ENCODE measurements at regions not wholly inside any gene's neighbourhood (a gene's known extent, or its start where the extent isn't known, plus 50 kb on each side); places are given as distances from the start of the nearest gene placed in this dataset.

- DNase-seq, result no peak
Observed at GRCh38 chr13:36493046-36493445, 60.8 kb downstream of the CCNA1 start.

- no peak for DNase-seq
Observed at GRCh38 chr13:36495431-36495830, 63.1 kb downstream of the CCNA1 start.

DNA sequence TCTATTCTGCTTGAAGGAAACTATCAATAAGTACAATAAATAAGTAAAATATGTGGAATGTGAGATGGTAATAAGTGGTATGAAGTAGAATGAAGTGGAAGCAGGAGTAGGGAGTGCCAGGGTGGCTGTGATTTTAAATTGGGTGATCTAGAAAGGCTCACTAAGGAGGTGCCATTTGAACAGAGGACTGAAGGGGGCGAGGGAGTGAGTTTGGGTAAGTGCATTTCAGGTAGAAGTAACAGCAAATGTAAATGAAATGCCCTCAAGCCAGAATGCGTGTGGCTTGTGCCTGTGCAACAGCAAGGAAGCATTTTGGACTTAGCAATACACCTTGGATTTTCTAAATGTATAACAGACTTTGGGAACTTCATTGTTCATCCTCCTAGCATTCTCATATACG is 77.1 kb downstream of the CCNA1 start:
- DNase-seq, result no peak

DNA sequence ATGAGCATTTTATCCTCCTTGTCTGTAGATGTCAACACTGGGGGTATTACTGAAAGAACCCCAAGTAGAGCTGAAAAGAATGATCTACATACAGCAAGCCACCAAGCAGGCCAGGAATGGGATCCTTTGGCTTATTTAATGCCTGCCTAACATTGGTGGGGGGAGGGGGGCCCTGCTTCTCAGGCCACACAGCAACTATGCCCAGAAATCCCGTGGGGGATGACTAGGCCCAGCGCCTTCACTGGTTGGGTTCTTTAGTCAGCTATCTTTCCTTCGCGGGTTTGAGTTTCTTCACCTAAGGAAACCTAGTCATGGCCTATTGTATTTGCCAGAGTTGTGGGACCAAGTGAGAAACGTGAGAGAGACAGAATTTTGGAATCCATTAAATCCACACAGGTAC is 80.5 kb downstream of the CCNA1 start:
- DNase-seq, result no peak

GRCh38 chr13:36513266-36513665 is 81.0 kb downstream of the CCNA1 start:
- DNase-seq, result no peak

DNA sequence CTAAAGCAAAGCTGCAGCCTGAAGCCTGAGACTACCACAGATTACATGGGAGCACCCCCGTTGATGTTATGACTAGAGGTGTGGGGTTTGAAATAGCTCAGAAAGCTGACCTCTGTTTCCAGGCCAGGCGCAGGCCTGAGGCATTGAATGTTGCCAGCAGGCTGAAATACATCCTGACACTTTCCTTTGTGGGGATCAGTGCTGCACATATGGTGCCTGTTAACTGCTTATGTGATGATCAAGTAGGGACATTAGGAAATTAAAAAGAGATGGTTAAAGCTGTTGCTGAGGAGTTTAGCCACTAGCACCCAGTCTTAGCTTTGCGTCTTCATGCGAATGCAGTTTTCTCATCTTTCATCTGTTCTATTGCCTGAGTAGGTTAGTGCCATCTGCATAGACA is 83.2 kb downstream of the CCNA1 start:
- DNase-seq, result no peak

DNA sequence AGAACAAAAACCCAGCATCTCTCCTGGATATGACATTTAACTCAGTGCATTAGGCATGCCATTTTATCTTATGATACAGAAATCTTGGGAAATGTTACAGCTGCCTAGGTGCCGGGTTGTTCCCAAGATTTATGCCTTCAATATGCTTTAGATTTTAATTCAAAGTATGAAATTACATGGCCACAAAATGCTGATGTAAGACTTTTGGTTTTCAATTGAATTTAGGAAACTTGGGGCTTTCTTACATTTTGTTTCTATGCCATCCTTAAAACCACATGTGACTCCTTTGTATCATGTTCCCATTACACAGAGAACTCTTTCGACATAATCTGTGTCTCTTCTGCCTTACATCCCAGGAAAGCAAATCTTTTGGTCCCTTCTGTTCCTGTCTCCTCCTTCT is 83.9 kb downstream of the CCNA1 start:
- DNase-seq, result no peak

DNA sequence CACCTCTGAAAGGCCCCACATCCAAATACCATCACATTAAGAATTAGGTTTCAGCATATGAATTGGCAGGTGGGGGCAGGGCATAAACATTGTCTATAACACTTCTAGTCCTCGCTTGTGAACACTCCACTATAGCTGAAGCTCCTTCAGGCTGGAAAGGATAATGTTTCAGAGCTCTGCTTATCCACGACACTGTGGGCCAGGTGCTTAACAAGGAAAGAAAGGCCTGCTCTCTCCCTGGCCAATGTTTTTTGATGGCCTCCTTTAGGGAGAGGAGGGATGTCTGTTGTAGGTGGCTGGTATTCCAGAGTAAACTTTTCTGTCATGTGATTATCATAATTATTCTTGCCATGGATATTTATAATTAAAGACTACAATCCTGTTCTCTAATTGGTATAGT is 86.4 kb downstream of the CCNA1 start:
- DNase-seq, result no peak

DNA sequence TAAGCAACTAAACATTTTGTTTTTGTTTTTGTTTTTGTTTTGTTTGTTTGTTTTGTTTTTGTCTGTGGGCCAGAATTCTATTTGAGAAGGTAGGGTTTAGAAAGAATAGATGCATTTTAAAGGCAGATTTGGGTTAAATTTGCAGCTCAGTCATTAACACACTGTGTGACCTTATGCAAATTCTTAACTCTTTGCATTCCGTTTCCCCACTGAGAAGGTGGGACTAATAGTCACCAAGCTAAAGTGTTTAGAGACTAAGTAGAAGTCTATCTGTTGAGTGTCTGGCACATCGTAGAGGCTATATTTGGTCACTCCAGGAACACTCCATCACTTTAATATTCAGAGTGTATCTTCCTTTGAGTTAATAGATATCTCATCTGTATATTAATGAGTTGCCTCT is 87.1 kb downstream of the CCNA1 start:
- no peak for DNase-seq

- no peak for DNase-seq
Observed at GRCh38 chr13:36520111-36520510, 87.8 kb downstream of the CCNA1 start.

DNA sequence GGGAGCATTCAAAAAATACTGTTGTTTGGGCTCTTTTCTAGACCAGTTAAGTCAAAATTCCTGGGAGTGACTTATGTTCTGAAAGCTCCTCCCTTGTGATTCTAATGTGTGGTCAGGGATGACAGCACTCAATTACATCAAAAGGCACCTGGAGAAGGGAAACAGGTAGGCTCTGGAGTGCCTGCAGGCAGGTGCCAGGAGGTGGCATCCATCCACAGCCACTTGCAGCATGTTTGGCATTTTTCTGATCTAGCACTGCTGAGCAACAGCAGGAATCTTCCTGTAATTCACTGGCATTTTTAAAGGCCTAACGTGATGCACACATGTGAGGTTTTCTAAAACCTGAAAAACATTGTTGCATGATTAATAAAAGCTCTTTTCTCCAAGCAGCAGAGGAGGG is 94.6 kb downstream of the CCNA1 start:
- no peak for DNase-seq

DNA sequence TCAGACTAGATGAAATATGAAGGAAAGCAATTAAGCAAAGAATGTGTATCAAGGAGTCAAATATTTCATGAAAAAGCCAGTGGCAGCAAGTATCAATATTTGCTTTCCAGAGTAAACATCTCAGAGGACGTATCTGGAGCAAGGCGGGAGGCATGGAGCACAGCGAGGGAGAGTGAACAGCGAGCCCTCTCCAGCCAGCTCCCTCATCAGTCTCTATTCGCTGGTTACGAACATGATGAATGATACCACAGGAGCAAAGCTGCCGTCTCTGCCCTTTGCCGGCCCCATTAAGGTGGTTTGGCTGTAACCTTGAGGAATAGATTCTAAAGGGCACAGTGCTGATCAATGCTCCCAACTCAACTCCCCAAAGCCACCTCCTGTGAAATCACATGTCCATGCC is 95.8 kb downstream of the CCNA1 start:
- DNase-seq, result no peak

- no peak for DNase-seq
Observed at GRCh38 chr13:36530050-36530789, 97.9 kb downstream of the CCNA1 start.

- DNase-seq, result no peak
Observed at GRCh38 chr13:36530861-36531590, 98.7 kb downstream of the CCNA1 start.

GRCh38 chr13:36531746-36532486 is 99.6 kb downstream of the CCNA1 start:
- DNase-seq, result no peak

GRCh38 chr13:36533806-36534205 is 101.5 kb downstream of the CCNA1 start:
- DNase-seq, result no peak

- DNase-seq, result no peak
Observed at GRCh38 chr13:36536546-36536945, 104.3 kb downstream of the CCNA1 start.

DNA sequence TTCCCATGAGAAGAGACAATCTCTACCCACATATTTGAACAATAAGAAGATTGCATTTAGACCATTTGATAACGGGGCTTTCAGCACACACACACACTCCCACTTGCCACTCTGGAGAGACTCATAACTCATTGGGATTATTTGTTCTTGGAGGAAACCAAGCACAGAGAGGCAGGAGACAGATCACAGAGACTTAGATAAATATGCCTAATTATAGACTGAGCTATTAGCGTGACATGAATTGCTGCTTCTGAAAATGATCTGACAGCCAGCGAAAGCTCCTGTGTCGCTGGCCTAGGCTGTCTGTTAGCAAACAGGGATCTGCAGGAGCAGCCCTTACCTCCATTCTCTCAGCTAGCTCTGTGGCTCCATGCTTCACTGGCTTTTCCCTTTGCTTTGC is 111.4 kb downstream of the CCNA1 start:
- DNase-seq, result no peak

DNA sequence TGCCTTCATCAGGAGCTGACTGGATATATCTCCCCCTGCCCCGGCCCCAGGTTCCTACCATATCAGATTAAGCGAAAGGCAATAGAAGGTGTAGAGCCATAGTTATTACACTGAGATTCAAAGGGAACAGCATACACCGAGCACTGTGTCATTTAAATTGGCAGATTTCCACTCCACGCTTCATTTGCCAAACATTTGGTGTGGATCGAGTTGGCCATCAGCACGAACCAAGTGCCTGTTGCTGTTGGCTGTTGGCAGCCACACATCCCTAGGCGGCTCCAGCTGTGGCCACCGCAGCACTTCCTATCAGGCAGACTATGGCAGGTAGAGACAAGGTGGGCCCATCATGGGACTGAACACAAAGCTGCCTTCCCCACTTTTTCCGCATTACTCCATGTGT is 115.8 kb downstream of the CCNA1 start:
- no peak for DNase-seq

GRCh38 chr13:36549126-36549702 is 116.9 kb downstream of the CCNA1 start:
- DNase-seq, result no peak

DNA sequence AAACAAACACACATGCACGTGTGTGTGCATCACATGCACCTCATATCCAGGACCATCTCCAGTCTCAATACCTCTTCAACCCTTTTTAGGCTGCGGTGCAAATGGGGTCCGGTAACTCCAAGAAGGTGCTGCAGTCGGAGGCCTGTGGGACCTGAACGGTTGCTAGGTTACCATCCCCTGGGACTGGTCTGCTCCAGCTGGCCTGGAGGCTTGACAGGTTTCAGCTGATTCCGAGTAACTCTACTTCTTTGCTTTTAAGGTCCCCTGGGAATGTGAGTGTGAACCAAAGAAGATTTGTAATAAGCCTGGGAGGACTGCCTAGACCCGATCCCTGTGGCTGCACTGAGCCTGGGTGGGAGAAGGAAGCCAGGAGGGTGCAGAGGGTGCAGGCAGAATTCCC is 117.5 kb downstream of the CCNA1 start:
- no peak for DNase-seq

DNA sequence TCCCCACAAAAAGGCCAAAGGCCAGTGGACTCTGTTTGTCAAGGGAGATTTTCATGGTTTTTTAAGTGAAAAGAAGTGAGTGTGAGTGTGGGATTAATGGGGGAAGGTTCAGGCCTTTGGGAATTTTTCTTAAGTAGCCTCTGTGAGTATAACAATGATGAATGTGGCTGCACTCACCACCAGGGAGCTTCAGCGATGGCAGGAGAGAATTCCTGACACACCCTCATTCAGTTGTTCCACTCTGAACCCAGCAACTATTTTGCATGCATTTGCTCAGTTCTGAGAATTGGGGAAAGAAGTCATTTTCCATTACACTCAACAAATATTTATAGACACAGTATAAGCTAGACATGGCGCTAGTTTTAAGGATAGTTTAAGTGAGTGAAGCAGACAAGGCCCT is 117.9 kb downstream of the CCNA1 start:
- DNase-seq, result no peak

GRCh38 chr13:36551445-36551844 is 119.2 kb downstream of the CCNA1 start:
- DNase-seq, result no peak

- no peak for DNase-seq
Observed at GRCh38 chr13:36552334-36552733, 120.0 kb downstream of the CCNA1 start.

Measured in OCI-M1 (cell line).